AG04450 (cell line): ENCODE measurements at regions not wholly inside any gene's neighbourhood (a gene's known extent, or its start where the extent isn't known, plus 50 kb on each side); places are given as distances from the start of the nearest gene placed in this dataset.

ENCODE experiments used
- CTCF ChIA-PET: fragments of 300-600, 350-600 bp; formaldehyde crosslinking; extraction: SDS; loops from one replicate; lab custom pipeline; 2022; ENCODE audit warnings: antibody characterized with exemption, inconsistent platforms; lab: Charles Lee
- POLR2A ChIA-PET: fragments of 350-600 bp; formaldehyde crosslinking; extraction: SDS; loops from one replicate; lab custom pipeline; 2021; ENCODE audit warnings: antibody characterized with exemption, inconsistent platforms; lab: Yijun Ruan, JAX
- DNase-seq: peaks from one replicate; pipeline ENCODE4 v3.0.0-alpha.2; 2011; ENCODE audit warnings: low read depth, low spot score
- H3K27ac ChIP-seq: one replicate; pipeline ENCODE4 v1.5.1; 2012; ENCODE audit warnings: low read depth, low read length, control low read depth
- H3K27me3 ChIP-seq: one replicate; pipeline ENCODE4 v1.6.0; 2012; ENCODE audit warnings: low read length; ENCODE audit not compliant: control insufficient read depth, insufficient read depth
- H3K4me3 ChIP-seq: 2 replicates; pipeline ENCODE4 v1.5.1; 2011; ENCODE audit warnings: mild to moderate bottlenecking, low read depth, low read length, control low read depth
- H3K9me3 ChIP-seq: 2 replicates; pipeline ENCODE4 v1.5.1; 2012; ENCODE audit warnings: low read length; ENCODE audit not compliant: control insufficient read depth, insufficient read depth
- TF ChIP-seq, protein P1 (sequence below): IDR thresholded peaks from 2 replicates; pipeline ENCODE4 v1.5.1; 2011; ENCODE audit warnings: low read depth, low read length, control low read depth, inconsistent platforms

DNA sequence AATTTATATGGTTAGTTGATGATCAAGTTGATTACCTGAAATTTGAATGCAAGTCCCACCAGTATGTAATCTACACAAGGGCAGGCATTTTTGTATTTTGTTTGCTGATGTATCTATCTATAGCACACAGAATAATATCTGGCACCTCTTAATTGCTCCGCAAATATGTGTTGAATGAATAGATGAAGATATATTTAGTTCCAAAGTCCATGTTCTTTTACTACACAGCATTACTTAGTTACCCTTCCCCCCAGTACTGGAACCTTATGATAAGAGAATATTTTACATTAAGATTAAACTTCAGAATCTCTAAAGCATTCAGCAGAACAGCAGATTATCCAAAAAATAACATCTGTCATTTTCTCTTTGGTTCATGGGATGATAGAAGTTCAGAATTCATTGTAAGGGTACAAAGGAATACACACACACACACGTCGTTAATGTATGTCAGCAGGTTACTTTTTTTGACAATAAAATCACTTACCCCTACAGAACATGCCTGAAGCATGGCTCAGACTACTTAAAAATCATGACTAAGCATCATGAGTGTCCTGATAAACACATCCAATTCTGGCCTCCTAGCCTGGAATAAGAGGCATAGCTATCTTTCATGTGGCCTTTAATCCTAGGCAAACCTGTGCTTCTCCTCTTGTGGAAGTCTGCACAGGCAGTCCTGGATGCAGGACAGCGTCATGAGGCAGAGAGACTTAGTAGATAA lies 148.9 kb upstream of the TBC1D5 start:
- no peak overlapping the region for H3K27ac ChIP-seq
- POLR2A ChIA-PET = no interaction called here
- TF ChIP-seq, protein P1, sequence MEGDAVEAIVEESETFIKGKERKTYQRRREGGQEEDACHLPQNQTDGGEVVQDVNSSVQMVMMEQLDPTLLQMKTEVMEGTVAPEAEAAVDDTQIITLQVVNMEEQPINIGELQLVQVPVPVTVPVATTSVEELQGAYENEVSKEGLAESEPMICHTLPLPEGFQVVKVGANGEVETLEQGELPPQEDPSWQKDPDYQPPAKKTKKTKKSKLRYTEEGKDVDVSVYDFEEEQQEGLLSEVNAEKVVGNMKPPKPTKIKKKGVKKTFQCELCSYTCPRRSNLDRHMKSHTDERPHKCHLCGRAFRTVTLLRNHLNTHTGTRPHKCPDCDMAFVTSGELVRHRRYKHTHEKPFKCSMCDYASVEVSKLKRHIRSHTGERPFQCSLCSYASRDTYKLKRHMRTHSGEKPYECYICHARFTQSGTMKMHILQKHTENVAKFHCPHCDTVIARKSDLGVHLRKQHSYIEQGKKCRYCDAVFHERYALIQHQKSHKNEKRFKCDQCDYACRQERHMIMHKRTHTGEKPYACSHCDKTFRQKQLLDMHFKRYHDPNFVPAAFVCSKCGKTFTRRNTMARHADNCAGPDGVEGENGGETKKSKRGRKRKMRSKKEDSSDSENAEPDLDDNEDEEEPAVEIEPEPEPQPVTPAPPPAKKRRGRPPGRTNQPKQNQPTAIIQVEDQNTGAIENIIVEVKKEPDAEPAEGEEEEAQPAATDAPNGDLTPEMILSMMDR = no peak
- H3K4me3 ChIP-seq = no peak overlapping the region
- DNase-seq = no peak
- no peaks in the 10 kb centered on the region for H3K9me3 ChIP-seq
- no peaks in the 10 kb centered on the region for H3K27me3 ChIP-seq
- CTCF ChIA-PET = interaction anchor here (0.5 kb wide), 1 partner anchor 12 kb away, joined by 4 read pairs; no protein-coding TSS in a partner anchor

DNA sequence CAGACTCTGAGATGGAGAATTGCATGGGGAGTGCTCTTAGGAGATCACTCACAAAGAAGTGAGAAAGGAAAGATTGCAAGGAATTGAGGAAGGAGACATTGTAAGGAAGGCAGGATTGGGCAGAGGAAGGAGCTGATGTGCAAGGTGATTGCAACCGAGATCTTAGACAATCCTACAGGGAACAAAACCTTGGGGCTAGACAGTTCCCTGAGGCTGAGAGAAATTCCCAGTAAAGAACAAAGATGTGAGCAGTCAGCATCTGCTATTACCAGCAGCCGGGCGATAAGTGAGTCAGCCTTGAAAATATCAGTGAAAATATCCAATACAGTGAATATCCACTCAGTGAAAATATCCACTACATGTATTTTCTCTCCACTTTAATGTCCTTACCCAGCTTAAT lies 143.6 kb upstream of the TBC1D5 start:
- ChIA-PET POLR2A (no interaction called here), CTCF (interaction anchor here (1.4 kb wide), 1 partner anchor 8 kb away, joined by 3 read pairs; no protein-coding TSS in a partner anchor)
- no peak for DNase-seq
- Histone ChIP-seq H3K27ac (no peak overlapping the region), H3K4me3 (no peak overlapping the region), H3K9me3 (no peaks in the 10 kb centered on the region), H3K27me3 (no peaks in the 10 kb centered on the region)
- TF ChIP-seq, protein P1 = no peak

DNA sequence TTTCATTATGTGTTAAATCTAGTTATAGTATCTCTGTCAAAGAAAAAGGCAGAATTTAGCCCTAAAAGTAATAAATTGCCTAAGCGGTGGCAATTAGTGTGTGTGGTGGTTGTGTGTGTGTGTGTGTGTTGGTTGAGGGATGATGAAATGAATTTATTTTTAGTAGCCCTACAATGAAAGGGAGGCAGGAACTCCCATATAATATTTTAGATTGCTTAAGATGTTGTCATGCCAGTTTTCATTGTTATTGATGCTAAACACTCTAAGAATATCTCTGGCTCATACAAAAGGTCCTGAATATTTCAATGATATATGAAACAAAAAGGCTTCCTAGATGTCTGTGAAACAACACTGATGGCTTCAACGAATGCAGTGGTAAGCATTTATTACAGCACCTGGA lies 140.6 kb upstream of the TBC1D5 start:
- H3K27ac ChIP-seq = no peak overlapping the region
- no peaks in the 10 kb centered on the region for H3K9me3 ChIP-seq
- no peak overlapping the region for H3K4me3 ChIP-seq
- ChIA-PET POLR2A (no interaction called here), CTCF (no interaction called here)
- no peaks in the 10 kb centered on the region for H3K27me3 ChIP-seq
- no peak for DNase-seq
- TF ChIP-seq, protein P1 = no peak

DNA sequence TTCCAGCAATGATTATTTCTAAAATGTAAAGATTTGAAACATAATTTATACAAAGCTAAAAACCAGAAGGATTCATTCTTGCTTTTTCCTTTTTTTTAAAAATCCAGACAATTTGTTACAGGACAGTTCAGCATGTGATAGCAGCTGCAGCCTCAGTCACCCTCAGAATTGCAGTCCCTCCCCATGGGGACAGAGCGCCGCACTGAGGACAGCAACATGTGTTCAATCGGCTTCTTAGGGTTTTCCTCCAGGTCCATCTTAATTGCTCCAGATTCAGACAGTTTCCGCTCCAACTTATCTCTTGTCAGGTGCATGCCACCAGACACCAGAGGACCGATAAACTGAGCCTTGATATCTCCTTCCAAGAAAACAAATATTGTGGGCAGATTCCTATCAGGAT lies 134.9 kb upstream of the TBC1D5 start:
- peak overlapping the region; percentile 21 for H3K27ac ChIP-seq
- TF ChIP-seq, protein P1 = no peak
- H3K27me3 ChIP-seq = no peaks in the 10 kb centered on the region
- H3K9me3 ChIP-seq = no peaks in the 10 kb centered on the region
- no peak for DNase-seq
- POLR2A ChIA-PET = no interaction called here
- H3K4me3 ChIP-seq = no peak overlapping the region
- CTCF ChIA-PET = no interaction called here

DNA sequence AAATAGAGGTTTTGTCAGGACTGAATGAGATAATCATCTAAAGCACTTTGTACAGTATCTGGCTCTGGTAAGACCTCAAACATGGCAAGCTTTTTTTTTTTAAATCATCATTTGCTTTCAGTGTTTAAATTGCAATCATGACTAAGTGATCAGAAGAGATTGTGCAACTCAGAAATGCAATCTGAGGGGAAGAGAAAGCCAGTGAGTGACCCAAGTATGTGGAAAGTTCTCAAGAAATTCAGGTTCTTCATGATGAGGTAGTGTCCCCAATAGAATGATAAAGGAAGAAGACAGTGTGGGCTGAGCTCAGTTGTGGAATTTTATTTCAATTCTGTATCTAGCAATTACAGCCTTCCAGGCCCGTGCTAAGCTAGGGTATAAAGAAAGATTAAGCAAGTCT lies 132.2 kb upstream of the TBC1D5 start:
- ChIA-PET POLR2A (no interaction called here), CTCF (no interaction called here)
- no peak overlapping the region for H3K27ac ChIP-seq
- no peaks in the 10 kb centered on the region for H3K27me3 ChIP-seq
- no peak overlapping the region for H3K4me3 ChIP-seq
- DNase-seq = no peak
- TF ChIP-seq, protein P1 = no peak
- no peaks in the 10 kb centered on the region for H3K9me3 ChIP-seq
